Mesenchymal stem cell (in vitro differentiated cells and primary cell): ENCODE measurements at regions not wholly inside any gene's neighbourhood (a gene's known extent, or its start where the extent isn't known, plus 50 kb on each side); places are given as distances from the start of the nearest gene placed in this dataset.

Experiments
- DNase-seq: peaks from one replicate; pipeline ENCODE4 v3.0.0-alpha.2; 2013
- H2AFZ ChIP-seq: one replicate; pipeline ENCODE4 v1.6.1; 2013; ENCODE audit warnings: low read depth, mild to moderate bottlenecking, control low read depth, inconsistent platforms, low read length, moderate library complexity
- H2AK5ac ChIP-seq: 2 replicates; pipeline ENCODE4 v1.6.1; 2013; ENCODE audit warnings: low read length, moderate library complexity, mild to moderate bottlenecking, inconsistent platforms; ENCODE audit not compliant: severe bottlenecking
- H2BK120ac ChIP-seq: one replicate; pipeline ENCODE4 v1.6.1; 2013; ENCODE audit warnings: low read depth, mild to moderate bottlenecking, inconsistent platforms, low read length, moderate library complexity
- H2BK12ac ChIP-seq, 2 experiments: one replicate each; pipeline ENCODE4 v1.6.1; 2013; ENCODE audit warnings: inconsistent platforms in 2 of 2, low read length in 2 of 2, mild to moderate bottlenecking in 2 of 2, moderate library complexity in 2 of 2, control low read depth in 1 of 2
- H2BK15ac ChIP-seq: one replicate; pipeline ENCODE4 v1.6.1; 2013; ENCODE audit warnings: mild to moderate bottlenecking, low read depth, inconsistent platforms; ENCODE audit not compliant: poor library complexity, severe bottlenecking
- H2BK5ac ChIP-seq: 2 replicates; pipeline ENCODE4 v1.6.1; 2013; ENCODE audit warnings: low read depth, mild to moderate bottlenecking, low read length, control low read depth, inconsistent platforms; ENCODE audit not compliant: poor library complexity, severe bottlenecking
- H3K14ac ChIP-seq, 2 experiments: one replicate each; pipeline ENCODE4 v1.6.1; 2013; ENCODE audit warnings: inconsistent platforms in 2 of 2, low read length in 2 of 2, control low read depth in 1 of 2, mild to moderate bottlenecking in 1 of 2, moderate library complexity in 1 of 2
- H3K18ac ChIP-seq, 2 experiments: one replicate each; pipeline ENCODE4 v1.6.1; 2013; ENCODE audit warnings: inconsistent platforms in 2 of 2, low read length in 2 of 2, control low read depth in 1 of 2, low read depth in 1 of 2, mild to moderate bottlenecking in 1 of 2
- H3K23ac ChIP-seq, 2 experiments: one replicate each; pipeline ENCODE4 v1.6.1; 2013; ENCODE audit warnings: inconsistent platforms in 2 of 2, low read length in 2 of 2, mild to moderate bottlenecking in 2 of 2, moderate library complexity in 2 of 2, control low read depth in 1 of 2
- H3K27ac ChIP-seq: 2 replicates; pipeline ENCODE4 v1.5.1; 2013; ENCODE audit warnings: mild to moderate bottlenecking, moderate library complexity, low read length, control low read depth, inconsistent platforms; ENCODE audit not compliant: poor library complexity, severe bottlenecking
- H3K27me3 ChIP-seq, 2 experiments: 2 replicates each; pipeline versions ENCODE4 v1.6.1 to v1.7.0; 2013; ENCODE audit warnings: low read length in 2 of 2, mild to moderate bottlenecking in 2 of 2, moderate library complexity in 2 of 2, control low read depth in 1 of 2, inconsistent platforms in 1 of 2; ENCODE audit not compliant: control insufficient read depth in 1 of 2, insufficient read depth in 1 of 2
- H3K36me3 ChIP-seq, 2 experiments: 2 replicates each; pipeline versions ENCODE4 v1.6.1 to v1.7.0; 2013; ENCODE audit warnings: low read length in 2 of 2, control low read depth in 1 of 2, inconsistent platforms in 1 of 2, low read depth in 1 of 2, mild to moderate bottlenecking in 1 of 2; ENCODE audit not compliant: insufficient read depth in 2 of 2, control insufficient read depth in 1 of 2
- H3K4ac ChIP-seq, 2 experiments: one replicate each; pipeline ENCODE4 v1.6.1; 2013; ENCODE audit warnings: inconsistent platforms in 2 of 2, low read length in 2 of 2, mild to moderate bottlenecking in 2 of 2, moderate library complexity in 2 of 2, control low read depth in 1 of 2, low read depth in 1 of 2
- H3K4me1 ChIP-seq: 2 replicates; pipeline ENCODE4 v1.6.1; 2013; ENCODE audit warnings: low read depth, low read length, control low read depth; ENCODE audit not compliant: control insufficient read depth, insufficient read depth
- H3K4me2 ChIP-seq: 2 replicates; pipeline ENCODE4 v1.6.1; 2013; ENCODE audit warnings: low read length, mild to moderate bottlenecking, inconsistent platforms; ENCODE audit not compliant: poor library complexity, severe bottlenecking
- H3K4me3 ChIP-seq, 2 experiments: 2 replicates each; pipeline versions ENCODE4 v1.5.1 to v1.7.0; 2013; ENCODE audit warnings: low read length in 2 of 2, mild to moderate bottlenecking in 2 of 2, control low read depth in 1 of 2, low read depth in 1 of 2; ENCODE audit not compliant: insufficient read depth in 1 of 2
- H3K79me1 ChIP-seq: replicated peaks from 2 replicates; pipeline ENCODE4 v1.6.1; 2013; ENCODE audit warnings: mild to moderate bottlenecking, control low read depth, low read length, inconsistent platforms; ENCODE audit not compliant: poor library complexity, severe bottlenecking
- H3K9ac ChIP-seq: 2 replicates; pipeline ENCODE4 v1.7.0; 2013; ENCODE audit warnings: mild to moderate bottlenecking, low read length, moderate library complexity
- H3K9me3 ChIP-seq: 2 replicates; pipeline ENCODE4 v1.7.0; 2013; ENCODE audit warnings: mild to moderate bottlenecking, low read length; ENCODE audit not compliant: control insufficient read depth
- H4K8ac ChIP-seq: one replicate; pipeline ENCODE4 v1.6.1; 2013; ENCODE audit warnings: inconsistent platforms, mild to moderate bottlenecking, low read length, moderate library complexity
- H4K91ac ChIP-seq: one replicate; pipeline ENCODE4 v1.6.1; 2013; ENCODE audit warnings: mild to moderate bottlenecking, low read length, inconsistent platforms
- WGBS: methylation state at CpG from one replicate; pipeline ENCODE4 v1.1.7; 2013; ENCODE audit warnings: mixed read lengths; 5-methylcytosine and 5-hydroxymethylcytosine counted together

DNA sequence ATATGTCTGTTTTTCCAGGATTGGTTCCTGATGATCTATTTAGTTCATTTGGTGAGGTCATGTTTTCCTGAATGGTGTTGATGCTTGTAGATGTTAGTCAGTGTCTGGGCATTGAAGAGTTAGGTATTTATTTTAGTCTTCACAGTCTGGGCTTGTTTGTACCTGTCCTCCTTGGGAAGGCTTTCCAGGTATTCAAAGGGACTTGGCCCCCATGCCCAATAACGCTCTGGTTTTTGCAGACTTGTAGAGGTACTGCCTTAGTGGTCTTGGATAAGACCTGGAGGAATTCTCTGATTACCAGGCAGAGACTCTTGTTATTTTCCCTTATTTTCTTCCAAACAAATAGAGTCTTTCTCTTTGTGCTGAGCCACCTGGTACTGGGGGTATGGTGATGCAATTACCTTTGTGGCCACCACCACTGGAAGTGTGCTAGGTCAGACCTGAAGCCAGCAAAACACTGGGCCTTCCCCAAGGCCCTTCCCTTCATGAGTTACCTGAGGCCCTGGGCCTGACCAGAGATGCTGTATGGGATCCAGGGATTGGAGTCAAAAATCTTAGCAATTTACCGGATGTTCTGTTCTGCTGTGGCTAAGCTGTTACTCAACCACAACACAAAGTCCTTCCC, 63.3 kb upstream of the RXFP1 start:
- Histone ChIP-seq H3K27ac (no peak overlapping the region), H3K4me2 (no peak overlapping the region), H3K27me3 (no peaks in the 10 kb centered on the region), H4K8ac (no peak overlapping the region), H3K14ac (no peak overlapping the region), H3K4me1 (no peaks in the 10 kb centered on the region), H2BK15ac (no peak overlapping the region), H3K4me3 (no peak overlapping the region), H3K9me3 (peaks cover 5% of the 10 kb centered on the region), H3K23ac (no peak overlapping the region), H2AK5ac (no peak overlapping the region), H3K4ac (no peak overlapping the region), H2BK12ac (no peak overlapping the region), H3K36me3 (no peaks in the 10 kb centered on the region), H2BK120ac (no peak overlapping the region), H3K9ac (peak overlapping the region; percentile 28), H3K79me1 (no peaks in the 10 kb centered on the region), H4K91ac (no peak overlapping the region), H3K18ac (no peak overlapping the region), H2AFZ (no peak overlapping the region), H2BK5ac (no peak overlapping the region)
- DNase-seq, result no peak
- WGBS, result 90% methylated on average over 1 of the region's 2 CpGs

DNA sequence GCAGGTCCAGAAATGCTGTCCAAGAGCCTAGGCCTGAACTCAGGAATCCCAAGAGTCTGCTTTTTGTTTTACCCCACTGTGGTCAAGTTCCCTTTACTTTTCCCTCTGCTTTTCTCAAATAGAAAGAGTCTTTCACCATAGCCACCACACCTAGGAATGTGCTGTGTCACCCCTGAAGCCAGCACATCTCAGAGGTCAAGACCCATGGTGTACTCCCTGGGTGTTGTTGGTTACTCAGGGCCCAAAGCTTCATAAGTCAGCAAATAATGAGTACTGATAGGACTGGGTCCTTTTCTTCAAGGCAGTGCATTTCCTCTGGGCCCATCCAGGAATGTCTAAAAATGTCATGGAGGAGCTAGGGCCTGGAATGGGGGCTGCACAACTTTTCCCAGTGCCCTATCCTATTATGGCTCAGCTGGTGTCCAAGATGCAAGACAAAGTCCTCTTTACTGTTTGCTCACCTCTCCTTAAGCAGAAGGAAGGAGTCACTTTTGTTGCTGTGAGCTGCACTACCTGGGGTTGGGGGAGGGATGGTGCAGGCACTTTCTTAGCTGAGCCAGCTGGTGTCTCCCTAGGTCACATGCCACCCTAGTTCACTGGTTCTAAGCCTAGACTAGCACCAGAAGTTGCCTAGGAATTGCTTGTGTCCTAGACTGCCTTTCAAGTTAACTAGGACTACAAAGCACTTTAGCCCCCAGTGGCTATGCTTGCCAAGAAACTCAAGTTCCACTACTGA, 62.4 kb upstream of the RXFP1 start:
- Histone ChIP-seq H2AFZ (no peak overlapping the region), H2BK12ac (no peak overlapping the region), H2BK120ac (no peak overlapping the region), H3K9ac (peak overlapping the region; percentile 28), H3K79me1 (no peaks in the 10 kb centered on the region), H4K91ac (no peak overlapping the region), H3K27me3 (no peaks in the 10 kb centered on the region), H2AK5ac (no peak overlapping the region), H2BK15ac (no peak overlapping the region), H3K4me2 (no peak overlapping the region), H4K8ac (no peak overlapping the region), H3K18ac (no peak overlapping the region), H3K9me3 (peaks cover 5% of the 10 kb centered on the region), H3K23ac (no peak overlapping the region), H3K4ac (no peak overlapping the region), H3K14ac (no peak overlapping the region), H2BK5ac (no peak overlapping the region), H3K4me1 (no peaks in the 10 kb centered on the region), H3K36me3 (no peaks in the 10 kb centered on the region), H3K27ac (no peak overlapping the region), H3K4me3 (no peak overlapping the region)
- no peak for DNase-seq

DNA sequence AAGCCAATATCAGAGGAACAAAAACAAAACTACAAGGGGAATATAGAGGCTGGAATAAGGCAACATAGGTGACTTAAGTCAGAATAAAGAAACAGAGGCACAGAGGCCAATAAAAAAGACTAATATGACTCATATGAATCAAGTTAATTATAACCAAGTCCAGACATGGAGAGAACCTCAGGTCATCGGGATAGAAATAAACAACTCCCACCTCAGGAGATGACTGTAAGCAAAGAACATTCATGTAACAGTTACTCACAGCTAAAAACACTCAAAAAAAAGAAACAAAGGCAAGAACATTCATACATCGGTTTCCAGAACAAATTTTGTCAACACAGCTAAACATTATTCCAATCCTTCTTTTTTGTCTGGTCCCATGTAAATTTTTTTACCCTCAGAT, 60.3 kb upstream of the RXFP1 start:
- no peak overlapping the region for H2BK15ac ChIP-seq
- H3K18ac ChIP-seq, result no peak overlapping the region
- H2BK5ac ChIP-seq, result no peak overlapping the region
- WGBS, result 52% methylated on average over 2 of the region's 2 CpGs
- no peaks in the 10 kb centered on the region for H3K27me3 ChIP-seq
- no peaks in the 10 kb centered on the region for H3K36me3 ChIP-seq
- no peak overlapping the region for H2AK5ac ChIP-seq
- H3K4ac ChIP-seq, result no peak overlapping the region
- H3K23ac ChIP-seq, result no peak overlapping the region
- no peak overlapping the region for H2BK120ac ChIP-seq
- no peak overlapping the region for H4K8ac ChIP-seq
- H3K4me1 ChIP-seq, result no peaks in the 10 kb centered on the region
- H3K79me1 ChIP-seq, result no peaks in the 10 kb centered on the region
- no peak overlapping the region for H3K14ac ChIP-seq
- H2BK12ac ChIP-seq, result no peak overlapping the region
- no peak overlapping the region for H3K4me3 ChIP-seq
- no peaks in the 10 kb centered on the region for H3K9me3 ChIP-seq
- no peak for DNase-seq
- no peak overlapping the region for H3K27ac ChIP-seq
- H4K91ac ChIP-seq, result no peak overlapping the region
- no peak overlapping the region for H2AFZ ChIP-seq
- no peak overlapping the region for H3K9ac ChIP-seq
- H3K4me2 ChIP-seq, result no peak overlapping the region

DNA sequence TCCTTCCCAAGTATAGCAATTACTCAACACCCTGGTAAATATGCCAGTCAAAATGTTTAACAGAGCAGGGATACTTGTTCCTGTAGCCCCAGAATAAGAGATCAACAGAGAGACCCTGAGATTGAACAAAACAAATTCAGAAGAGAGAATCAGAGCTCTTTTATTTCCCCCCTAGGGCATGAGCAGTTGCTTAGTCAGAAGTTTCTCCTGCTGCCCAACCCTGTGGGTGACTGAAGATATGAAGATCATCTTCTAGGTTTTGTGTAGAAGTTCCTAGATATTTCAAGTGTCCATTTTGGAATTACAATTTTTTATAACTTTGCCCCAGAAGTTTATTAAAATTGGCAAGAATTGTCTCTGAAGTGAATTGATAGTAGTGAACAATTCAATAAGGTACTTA, 59.1 kb upstream of the RXFP1 start:
- Histone ChIP-seq H2AK5ac (no peak overlapping the region), H2BK15ac (no peak overlapping the region), H4K91ac (no peak overlapping the region), H3K9me3 (no peaks in the 10 kb centered on the region), H3K27ac (no peak overlapping the region), H3K23ac (no peak overlapping the region), H3K4me3 (no peak overlapping the region), H3K4me1 (no peaks in the 10 kb centered on the region), H2BK12ac (no peak overlapping the region), H3K18ac (no peak overlapping the region), H4K8ac (no peak overlapping the region), H3K27me3 (no peaks in the 10 kb centered on the region), H2AFZ (no peak overlapping the region), H2BK5ac (no peak overlapping the region), H3K36me3 (no peaks in the 10 kb centered on the region), H3K79me1 (no peaks in the 10 kb centered on the region), H3K4me2 (no peak overlapping the region), H3K4ac (no peak overlapping the region), H3K9ac (no peak overlapping the region), H2BK120ac (no peak overlapping the region), H3K14ac (no peak overlapping the region)
- DNase-seq, result no peak
